HTR-8/SVneo (cell line): ENCODE measurements at regions not wholly inside any gene's neighbourhood (a gene's known extent, or its start where the extent isn't known, plus 50 kb on each side); places are given as distances from the start of the nearest gene placed in this dataset.
"Not testable (repeated sequence)": the region's sequence is repeated elsewhere in the genome, so short reads cannot be mapped to it uniquely, and the experiment has no call there.

Experiments used
- DNase-seq: peaks from one replicate; pipeline ENCODE4 v3.0.0; 2011; ENCODE audit warnings: low spot score, mixed read lengths; ENCODE audit not compliant: insufficient read length
- FAIRE-seq: peaks from 2 replicates; lab custom pipeline; 2011; peaks lifted over from hg19 to GRCh38; lab: Jason Lieb, UNC

GRCh38 chr1:222865718-222866117, 50.9 kb downstream of the DISP1 start:
- no peak for FAIRE-seq
- no peak for DNase-seq

GRCh38 chr1:222867316-222867715, 52.5 kb downstream of the DISP1 start:
- no peak for FAIRE-seq
- no peak for DNase-seq

- FAIRE-seq (no peak), DNase-seq (no peak)
Observed at GRCh38 chr1:222876182-222876581, 61.3 kb downstream of the DISP1 start.

- no peak for DNase-seq
- no peak for FAIRE-seq
Observed at GRCh38 chr1:222877854-222878253, 63.0 kb downstream of the DISP1 start.

GRCh38 chr1:222880587-222880986, 65.7 kb downstream of the DISP1 start:
- DNase-seq (peak; percentile 29), FAIRE-seq (no peak)

GRCh38 chr1:222886194-222886854, 71.5 kb downstream of the DISP1 start:
- FAIRE-seq (no peak), DNase-seq (no peak)

- DNase-seq (no peak), FAIRE-seq (no peak)
Observed at GRCh38 chr1:222886878-222887351, 72.1 kb downstream of the DISP1 start.

GRCh38 chr1:222889440-222889839, 74.6 kb downstream of the DISP1 start:
- FAIRE-seq (no peak), DNase-seq (no peak)

GRCh38 chr1:222890716-222891115, 75.9 kb downstream of the DISP1 start:
- no peak for FAIRE-seq

GRCh38 chr1:222891578-222891977, 76.7 kb downstream of the DISP1 start:
- FAIRE-seq (no peak), DNase-seq (no peak)

More at GRCh38 chr1:222890716-222891115, 75.9 kb downstream of the DISP1 start:
- DNase-seq: no peak

- DNase-seq (no peak), FAIRE-seq (no peak)
Observed at GRCh38 chr1:222892137-222892769, 77.4 kb downstream of the DISP1 start.

GRCh38 chr1:222893255-222893654, 78.4 kb downstream of the DISP1 start:
- DNase-seq (no peak), FAIRE-seq (no peak)

- DNase-seq (no peak), FAIRE-seq (no peak)
Observed at GRCh38 chr1:222894331-222894730, 79.5 kb downstream of the DISP1 start.

- DNase-seq: no peak
- FAIRE-seq: no peak
Observed at GRCh38 chr1:222896630-222897526, 82.0 kb downstream of the DISP1 start.

GRCh38 chr1:222897527-222898190, 82.8 kb downstream of the DISP1 start:
- DNase-seq (no peak), FAIRE-seq (no peak)

- no peak for FAIRE-seq
Observed at GRCh38 chr1:222898191-222898527, 83.3 kb downstream of the DISP1 start.

GRCh38 chr1:222899471-222899870, 84.6 kb downstream of the DISP1 start:
- DNase-seq (no peak), FAIRE-seq (no peak)

More at GRCh38 chr1:222898191-222898527, 83.3 kb downstream of the DISP1 start:
- DNase-seq: no peak

- no peak for DNase-seq
- no peak for FAIRE-seq
Observed at GRCh38 chr1:222904451-222904850, 89.6 kb downstream of the DISP1 start.

GRCh38 chr1:222905151-222905550, 90.3 kb downstream of the DISP1 start:
- no peak for DNase-seq
- FAIRE-seq: no peak

- not testable (repeated sequence) for DNase-seq, FAIRE-seq
Observed at GRCh38 chr1:222906271-222906739, 91.5 kb downstream of the DISP1 start.
